ENCODE measurements at regions not wholly inside any gene's neighbourhood (a gene's known extent, or its start where the extent isn't known, plus 50 kb on each side); places are given as distances from the start of the nearest gene placed in this dataset.

DNA sequence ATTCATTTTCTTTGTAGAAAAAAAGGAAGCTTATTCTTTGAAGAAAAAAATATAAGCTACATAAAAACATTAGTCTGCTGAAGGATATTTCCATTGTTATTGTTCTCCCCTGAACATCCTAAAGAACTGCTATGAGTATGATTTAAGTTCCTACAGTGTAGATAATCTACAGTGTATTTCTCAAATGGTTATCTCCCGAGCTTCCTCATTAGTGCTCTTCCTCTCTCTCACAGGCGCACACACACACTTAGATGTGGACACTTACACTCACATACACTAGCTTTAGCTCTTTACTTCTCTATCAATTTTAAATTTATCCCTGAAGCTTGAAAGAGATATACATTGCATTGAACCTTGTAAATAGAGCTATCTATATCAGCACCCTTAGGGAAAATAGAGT lies 681.0 kb downstream of the KCNJ3 start:
- ChIA-PET POLR2A (ENCODE audit: low non-redundant PET) (interaction anchor here (0.5 to 0.7 kb wide), 2 partner anchors 954 to 1317 kb away, joined by 3 read pairs; no protein-coding TSS in a partner anchor), CTCF (interaction anchor here (0.6 kb wide), 1 partner anchor 1210 kb away, joined by 3 read pairs; no protein-coding TSS in a partner anchor)
- no peak for DNase-seq (ENCODE audit: low spot score)
- TF ChIP-seq CTCF (conservative IDR thresholded peaks at IDR 0.05; ENCODE audit: low read depth), result no peak
- H3K27ac ChIP-seq, result no peak overlapping the region

DNA sequence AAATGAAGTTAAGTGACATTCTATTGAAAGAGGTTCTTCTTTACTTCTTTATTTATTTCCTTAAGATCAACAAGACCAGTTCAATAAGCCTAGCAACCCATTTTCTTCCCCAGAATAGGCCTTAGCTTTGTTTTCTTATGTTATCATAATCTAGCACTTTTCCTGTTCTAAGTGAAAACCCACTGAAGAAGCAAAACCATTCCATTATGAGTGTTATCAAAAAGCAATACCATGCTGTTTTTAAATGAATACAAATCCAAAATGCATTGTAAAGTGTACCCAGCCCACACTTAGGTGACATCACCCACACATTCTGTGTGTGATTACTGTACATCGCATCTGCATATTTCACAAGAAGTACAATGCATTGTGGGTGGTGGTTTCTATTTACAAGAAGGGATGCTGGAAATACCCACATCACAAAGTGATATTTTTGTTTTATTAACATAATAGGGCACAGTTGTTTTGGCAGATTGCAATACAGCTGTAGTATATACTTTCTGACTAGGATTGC lies 679.5 kb downstream of the KCNJ3 start:
- no peak for DNase-seq (ENCODE audit: low spot score)
- no peak for TF ChIP-seq CTCF (conservative IDR thresholded peaks at IDR 0.05; ENCODE audit: low read depth)
- ChIA-PET POLR2A (ENCODE audit: low non-redundant PET) (no interaction called here), CTCF (interaction anchor here (1.2 to 1.3 kb wide), 3 partner anchors 957 to 1674 kb away, joined by 3 to 6 read pairs (median 5); no protein-coding TSS in a partner anchor)
- H3K27ac ChIP-seq, result no peak overlapping the region

DNA sequence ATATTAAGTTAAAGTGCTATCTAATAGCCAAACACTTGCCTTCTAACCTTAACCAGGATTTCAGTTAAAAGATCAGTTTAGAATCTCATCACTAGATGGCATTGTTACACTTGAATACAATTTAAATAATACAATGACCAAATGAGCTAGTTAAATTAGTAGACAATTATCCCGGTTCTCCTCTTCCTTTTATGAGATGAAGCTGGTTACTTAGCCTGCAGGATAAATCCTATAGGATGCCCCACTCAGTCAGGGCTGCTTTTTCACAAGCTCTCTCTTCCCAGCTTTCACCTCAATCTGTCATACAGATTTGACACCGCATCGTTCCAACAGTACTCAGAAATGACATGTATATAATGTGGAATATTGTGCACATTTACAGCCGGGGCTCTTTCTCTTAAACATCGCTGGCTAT lies 678.8 kb downstream of the KCNJ3 start:
- CTCF ChIA-PET, result interaction anchor here (0.6 to 1.3 kb wide), 7 partner anchors 362 to 1816 kb away, joined by 3 to 6 read pairs (median 4); no protein-coding TSS in a partner anchor
- peak; percentile 2 for DNase-seq (ENCODE audit: low spot score)
- no peak overlapping the region for H3K27ac ChIP-seq
- peak; percentile 41 for TF ChIP-seq CTCF (conservative IDR thresholded peaks at IDR 0.05; ENCODE audit: low read depth)
- POLR2A ChIA-PET (ENCODE audit: low non-redundant PET), result interaction anchor here (0.6 kb wide), 1 partner anchor 1016 kb away, joined by 3 read pairs; no protein-coding TSS in a partner anchor

DNA sequence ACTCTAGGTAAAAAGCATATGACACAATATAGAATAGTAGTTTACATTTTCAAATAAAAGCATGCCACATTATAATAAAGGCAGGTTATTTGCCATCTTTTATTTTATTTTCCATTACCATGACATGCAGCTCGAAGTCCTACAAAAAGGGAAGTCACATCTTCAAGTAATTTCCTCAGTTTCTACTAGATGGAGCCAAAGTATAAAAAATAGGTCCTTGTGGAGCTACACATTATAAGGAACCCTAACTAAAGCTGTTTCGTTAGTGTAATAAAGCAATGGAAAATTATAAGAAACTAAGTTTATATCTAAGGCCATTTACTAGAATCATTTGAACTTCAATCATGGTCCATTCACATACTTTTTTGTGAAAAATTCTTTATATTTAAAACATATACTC lies 674.5 kb downstream of the KCNJ3 start:
- ChIA-PET CTCF (interaction anchor here (0.6 to 0.9 kb wide), 6 partner anchors 10 to 1955 kb away, joined by 3 to 7 read pairs (median 4); no protein-coding TSS in a partner anchor), POLR2A (ENCODE audit: low non-redundant PET) (no interaction called here)
- no peak for TF ChIP-seq CTCF (conservative IDR thresholded peaks at IDR 0.05; ENCODE audit: low read depth)
- H3K27ac ChIP-seq, result no peak overlapping the region
- no peak for DNase-seq (ENCODE audit: low spot score)

DNA sequence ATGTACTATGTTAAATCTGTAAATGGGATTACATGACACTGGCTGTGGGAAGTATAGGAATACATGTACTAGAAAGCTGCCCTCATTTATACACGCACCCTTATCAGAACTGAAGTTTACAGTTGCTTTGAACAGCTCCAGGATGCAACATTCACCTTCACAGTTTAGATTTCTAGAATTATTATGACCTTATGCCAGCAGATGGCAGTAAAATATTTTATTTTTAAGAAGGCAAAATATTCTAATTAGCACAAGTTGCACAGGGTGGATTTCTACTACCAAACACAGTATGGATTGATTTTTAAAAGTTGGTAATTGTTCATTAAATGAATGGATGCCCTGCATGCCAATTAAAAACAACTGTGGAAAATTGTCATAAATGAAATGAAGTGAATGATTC lies 670.4 kb downstream of the KCNJ3 start:
- CTCF ChIA-PET, result interaction anchor here (0.6 to 0.7 kb wide), 5 partner anchors 22 to 1633 kb away, joined by 3 to 4 read pairs (median 3); no protein-coding TSS in a partner anchor
- no peak overlapping the region for H3K27ac ChIP-seq
- peak; percentile 35 for TF ChIP-seq CTCF (conservative IDR thresholded peaks at IDR 0.05; ENCODE audit: low read depth)
- no peak for DNase-seq (ENCODE audit: low spot score)
- POLR2A ChIA-PET (ENCODE audit: low non-redundant PET), result no interaction called here

GRCh38 chr2:155364766-155365165 lies 666.3 kb downstream of the KCNJ3 start:
- ChIA-PET POLR2A (ENCODE audit: low non-redundant PET) (no interaction called here), CTCF (no interaction called here)
- H3K27ac ChIP-seq, result no peak overlapping the region
- DNase-seq (ENCODE audit: low spot score), result no peak
- no peak for TF ChIP-seq CTCF (conservative IDR thresholded peaks at IDR 0.05; ENCODE audit: low read depth)

Data from RWPE1 (cell line).